ENCODE measurements at regions not wholly inside any gene's neighbourhood (a gene's known extent, or its start where the extent isn't known, plus 50 kb on each side); places are given as distances from the start of the nearest gene placed in this dataset.

DNA sequence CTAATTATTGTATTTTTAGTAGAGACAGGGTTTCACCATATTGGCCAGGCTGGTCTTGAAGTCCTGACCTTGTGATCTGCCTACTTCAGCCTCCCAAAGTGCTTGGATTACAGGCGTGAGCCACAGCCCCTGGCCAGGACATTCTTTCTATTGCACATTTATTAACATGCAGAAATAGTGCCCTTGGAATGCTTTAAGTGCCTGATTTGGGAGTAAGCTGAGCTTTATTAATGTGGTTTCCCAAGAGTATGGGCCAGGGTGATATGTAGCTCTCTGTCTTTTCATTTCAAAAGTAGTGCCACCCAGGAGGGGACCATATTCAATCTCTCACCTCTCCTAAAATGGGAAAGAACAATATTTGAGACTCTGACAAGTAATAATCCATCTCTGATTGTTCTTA, 970.7 kb downstream of the KCNMA1 start:
- DNase-seq (ENCODE audit: low spot score) (no peak), FAIRE-seq (no peak)

DNA sequence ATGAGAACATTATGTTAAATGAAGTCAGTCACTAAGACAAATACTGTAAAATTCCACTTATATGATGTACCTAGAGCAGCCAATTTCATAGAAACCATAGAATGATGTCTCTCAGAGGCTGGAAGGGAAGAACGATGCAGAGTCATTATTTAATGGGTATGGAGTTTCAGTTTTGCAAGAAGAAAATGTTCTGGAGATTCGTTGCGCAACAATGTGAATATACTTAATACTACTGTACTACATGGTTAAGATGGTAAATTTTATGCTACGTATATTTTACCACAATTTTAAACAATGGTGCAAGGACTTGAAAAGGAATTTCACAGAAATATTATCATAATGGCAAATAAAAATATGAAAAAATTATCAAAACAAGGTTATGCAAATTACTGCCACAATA, 972.6 kb downstream of the KCNMA1 start:
- FAIRE-seq = no peak
- DNase-seq (ENCODE audit: low spot score) = no peak

DNA sequence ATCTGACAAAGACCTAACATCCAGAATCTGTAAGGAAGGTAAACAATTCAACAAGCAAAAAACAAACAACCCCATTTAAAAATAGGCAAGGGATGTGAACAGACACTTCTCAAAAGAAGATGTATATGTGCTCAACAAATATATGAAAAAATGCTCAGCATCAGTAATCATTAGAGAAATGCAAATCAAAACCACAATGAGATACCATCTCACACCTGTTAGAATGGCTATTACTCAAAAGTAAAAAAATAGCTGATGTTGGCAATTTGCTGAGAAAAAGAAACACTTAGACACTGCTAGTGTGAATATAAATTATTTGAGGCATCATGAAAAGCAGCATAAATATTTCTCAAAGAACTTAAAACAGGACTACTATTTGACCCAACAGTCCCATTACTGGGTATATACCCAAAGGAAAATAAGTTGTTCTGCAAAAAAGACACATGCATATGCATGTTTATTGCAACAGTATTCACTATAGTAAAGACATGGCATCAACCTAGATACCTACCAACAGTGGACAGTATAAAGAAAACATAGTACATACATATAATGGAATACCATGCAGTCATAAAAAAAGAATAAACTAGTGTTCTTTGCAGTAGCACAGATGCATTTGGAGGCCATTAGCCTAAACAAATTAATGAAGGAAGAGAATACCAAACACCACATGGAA, 980.1 kb downstream of the KCNMA1 start:
- FAIRE-seq (no peak), DNase-seq (ENCODE audit: low spot score) (no peak)

DNA sequence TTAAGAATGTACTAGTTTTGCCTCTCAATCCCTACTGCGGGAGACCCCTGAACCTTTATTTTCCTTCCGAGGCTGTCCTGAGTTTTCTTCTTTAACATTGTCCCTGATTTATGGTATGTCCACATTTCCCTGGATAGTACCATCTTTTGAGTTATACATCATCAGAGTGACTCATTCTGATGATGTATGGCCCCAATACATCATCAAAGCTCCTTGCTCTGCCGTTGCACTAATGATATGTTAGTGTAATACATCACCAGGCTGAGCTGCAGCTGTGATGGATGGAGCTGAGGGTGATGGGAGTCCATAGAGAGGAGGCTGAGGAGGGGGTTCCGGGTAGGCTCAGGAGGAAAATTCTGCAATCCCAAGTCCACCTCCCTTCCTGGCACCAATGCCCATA, 986.5 kb downstream of the KCNMA1 start:
- DNase-seq (ENCODE audit: low spot score) (no peak), FAIRE-seq (no peak)

DNA sequence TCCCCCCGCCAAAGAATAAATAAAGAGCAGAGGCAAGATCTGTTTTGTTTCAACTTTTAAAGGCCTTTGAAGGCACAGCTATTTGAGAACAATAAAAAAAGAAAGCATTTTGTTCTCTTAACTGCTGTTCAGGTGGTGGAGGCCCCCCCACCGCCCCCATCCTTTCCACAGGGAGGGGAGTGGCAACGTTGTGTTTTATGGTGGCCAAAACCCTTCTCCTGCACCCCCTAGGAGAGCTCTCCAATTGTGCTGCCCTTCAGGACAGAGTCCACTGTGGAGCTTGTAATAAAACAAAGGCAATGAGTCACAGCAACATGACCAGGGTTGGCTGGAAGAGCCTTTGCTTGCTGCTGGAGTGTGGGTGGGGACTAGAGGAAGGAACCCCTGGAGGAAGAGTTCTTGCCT, 987.9 kb downstream of the KCNMA1 start:
- FAIRE-seq = no peak
- DNase-seq (ENCODE audit: low spot score) = peak; percentile 17

DNA sequence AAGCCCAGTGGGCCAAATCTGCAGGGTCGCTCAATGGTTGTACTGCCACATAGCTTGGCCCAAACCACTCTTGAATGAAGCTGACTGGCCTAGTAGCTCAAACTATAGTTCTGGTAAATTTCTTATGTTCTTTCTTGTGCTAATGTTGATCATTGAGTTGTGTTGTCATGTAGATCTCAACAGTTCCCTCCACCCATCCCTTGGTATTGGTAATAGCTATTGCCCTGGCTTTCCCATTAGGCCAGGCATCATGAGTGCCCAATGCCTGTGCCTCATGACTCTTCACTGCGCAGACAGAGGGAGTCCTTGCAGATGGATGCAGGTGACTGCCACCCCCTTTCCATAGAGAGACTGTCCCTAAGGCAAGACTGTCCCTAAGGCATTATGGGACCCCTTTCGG, 988.4 kb downstream of the KCNMA1 start:
- FAIRE-seq (no peak), DNase-seq (ENCODE audit: low spot score) (no peak)

DNA sequence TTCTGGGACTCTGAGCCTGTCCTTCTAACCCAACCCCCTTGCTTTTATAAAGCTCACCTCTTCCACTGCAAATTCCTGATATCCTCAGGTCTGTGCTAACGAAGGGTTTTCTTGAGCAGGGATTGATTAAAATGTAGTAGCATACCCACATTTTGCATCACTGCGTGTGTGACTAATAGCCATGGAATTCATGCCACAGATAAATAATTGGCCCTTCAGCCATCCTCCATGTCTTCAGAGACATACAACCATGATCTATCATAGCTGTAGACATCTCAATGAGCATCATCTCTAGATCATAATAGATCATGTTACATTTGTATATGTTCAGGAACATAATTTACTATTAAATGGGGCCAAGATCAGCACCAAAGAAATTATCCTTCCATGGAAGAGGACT, 990.3 kb downstream of the KCNMA1 start:
- peak; percentile 25 for FAIRE-seq
- peak; percentile 67 for DNase-seq (ENCODE audit: low spot score)

DNA sequence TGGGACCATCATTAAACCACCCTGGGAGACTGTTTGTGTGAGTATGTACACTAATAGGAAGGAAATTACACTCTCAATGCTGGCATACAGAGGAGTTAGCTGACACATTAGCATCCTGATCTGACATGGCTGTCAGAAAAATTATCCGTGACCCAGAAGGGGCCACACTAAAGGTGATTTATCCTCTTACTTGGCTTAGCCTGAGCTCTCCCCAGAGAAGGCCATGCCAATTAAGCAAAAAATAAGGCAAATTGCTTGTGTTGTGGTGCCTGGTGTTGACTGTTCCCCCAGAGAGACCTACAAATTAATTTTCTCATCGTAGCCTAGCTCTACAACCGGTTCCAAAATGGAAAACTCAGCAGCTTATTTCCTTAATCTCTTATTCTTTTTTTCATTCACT, 992.3 kb downstream of the KCNMA1 start:
- DNase-seq (ENCODE audit: low spot score) (no peak), FAIRE-seq (no peak)

DNA sequence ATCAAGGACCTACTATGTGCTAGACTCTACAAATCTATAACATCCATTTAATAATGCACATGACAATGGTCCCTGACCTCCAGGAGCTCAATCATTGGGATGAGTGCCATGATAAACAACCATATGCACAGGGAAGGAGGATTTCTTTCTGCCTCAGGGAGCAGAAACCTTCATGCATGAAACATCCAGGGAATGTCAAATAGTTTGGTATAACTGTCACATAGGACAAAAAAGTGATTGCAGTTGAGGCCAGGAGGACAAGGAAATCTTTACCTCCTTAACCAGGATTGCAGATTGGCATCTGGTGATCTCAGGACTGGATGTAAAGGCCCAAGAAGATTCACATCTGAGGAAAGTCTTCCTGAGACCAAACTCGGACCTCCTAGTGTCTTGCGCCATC, 993.1 kb downstream of the KCNMA1 start:
- peak; percentile 35 for FAIRE-seq
- peak; percentile 78 for DNase-seq (ENCODE audit: low spot score)

DNA sequence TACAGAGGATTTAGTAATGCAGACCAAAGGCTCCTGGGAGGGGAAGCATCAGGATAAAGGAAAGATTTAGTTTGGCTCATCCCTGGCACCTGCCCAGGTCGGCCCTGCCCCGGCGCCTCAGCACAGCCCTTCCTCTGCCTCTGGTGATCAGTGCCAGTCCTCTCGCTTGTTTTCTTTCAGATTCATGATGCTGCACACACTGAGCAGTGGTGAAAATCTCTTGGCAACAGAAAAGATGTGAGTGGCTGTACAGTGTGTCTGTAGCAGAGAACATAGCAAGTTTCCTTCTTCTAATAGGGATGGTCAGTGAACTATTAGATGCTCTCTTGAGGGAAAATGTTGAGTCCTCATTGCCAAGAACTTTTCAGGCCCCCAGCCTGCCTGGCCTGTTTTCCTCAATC, 994.1 kb downstream of the KCNMA1 start:
- no peak for FAIRE-seq
- DNase-seq (ENCODE audit: low spot score) = no peak

DNA sequence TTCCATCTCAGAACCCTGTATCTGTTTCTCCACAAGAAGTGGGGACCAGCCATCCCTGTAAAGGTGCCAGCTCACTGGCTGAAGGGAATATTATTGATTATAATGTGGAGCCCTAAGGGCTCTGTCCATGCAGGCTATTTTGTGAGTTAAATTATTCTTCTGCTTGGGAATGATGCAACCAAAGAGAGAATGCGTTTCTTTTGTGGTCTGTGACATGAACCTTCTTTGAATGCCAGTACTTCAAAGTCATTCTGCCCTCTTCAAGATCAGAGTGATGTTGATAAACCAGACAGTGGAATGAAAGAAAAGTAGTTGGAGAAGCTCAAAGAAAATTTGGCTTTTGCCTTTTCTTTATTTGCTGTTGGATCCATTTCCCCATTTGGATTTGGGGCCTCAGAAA, 995.2 kb downstream of the KCNMA1 start:
- FAIRE-seq (no peak), DNase-seq (ENCODE audit: low spot score) (no peak)

DNA sequence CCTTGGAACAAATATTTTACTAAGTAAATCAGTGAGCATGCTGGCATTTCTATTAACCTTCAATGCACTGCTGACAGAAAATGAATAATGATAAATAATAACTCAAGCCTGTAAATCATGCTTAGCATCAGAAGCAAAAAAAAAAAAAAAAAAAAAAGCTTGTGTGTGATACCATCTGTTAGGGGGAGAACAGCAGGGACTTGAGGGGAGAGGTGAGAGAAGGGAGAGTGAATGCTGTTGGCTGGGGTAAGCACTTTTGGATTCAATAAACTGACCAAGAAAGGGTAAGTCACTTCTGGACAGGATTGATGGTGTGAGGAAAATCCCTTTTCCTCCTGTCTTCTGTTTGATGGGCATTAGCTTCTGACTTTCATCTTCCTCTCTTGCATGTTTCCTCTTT, 996.4 kb downstream of the KCNMA1 start:
- no peak for DNase-seq (ENCODE audit: low spot score)
- FAIRE-seq = no peak

DNA sequence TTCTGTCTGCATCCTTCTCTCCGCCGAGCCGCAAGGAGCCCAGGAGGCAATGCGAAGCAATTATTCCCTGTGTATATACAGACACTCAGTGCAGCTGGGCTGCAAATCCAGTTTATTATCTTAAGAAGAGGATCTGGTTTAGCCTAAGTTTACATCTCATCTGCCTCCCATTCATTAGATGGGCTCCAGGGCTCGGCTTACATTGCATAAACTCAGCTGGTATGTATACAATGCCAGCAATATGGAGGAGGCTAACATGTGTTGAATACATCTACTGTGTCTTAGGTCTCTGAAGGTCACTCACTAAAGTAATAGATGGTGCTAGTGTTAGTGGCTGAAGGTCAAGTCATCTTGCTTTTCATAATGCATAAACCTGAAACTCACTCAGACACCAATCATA, 996.8 kb downstream of the KCNMA1 start:
- FAIRE-seq = no peak

DNA sequence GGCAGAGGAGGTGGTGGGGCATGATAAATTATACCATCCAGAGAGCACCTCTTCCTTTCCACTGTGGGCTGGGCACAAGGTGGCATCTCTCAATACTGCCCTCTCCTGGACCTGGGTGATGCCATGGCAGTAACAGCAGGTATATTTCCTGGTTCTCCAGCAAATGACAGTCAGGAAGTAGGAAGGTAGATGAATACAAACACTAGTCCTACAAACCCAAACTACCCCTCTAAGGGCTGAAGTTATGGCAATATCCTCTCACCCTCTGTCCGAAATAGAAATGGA, 1004.9 kb downstream of the KCNMA1 start:
- FAIRE-seq = no peak
- DNase-seq (ENCODE audit: low spot score) = no peak

More for the DNA sequence above, 996.8 kb downstream of the KCNMA1 start:
- no peak for DNase-seq (ENCODE audit: low spot score)

DNA sequence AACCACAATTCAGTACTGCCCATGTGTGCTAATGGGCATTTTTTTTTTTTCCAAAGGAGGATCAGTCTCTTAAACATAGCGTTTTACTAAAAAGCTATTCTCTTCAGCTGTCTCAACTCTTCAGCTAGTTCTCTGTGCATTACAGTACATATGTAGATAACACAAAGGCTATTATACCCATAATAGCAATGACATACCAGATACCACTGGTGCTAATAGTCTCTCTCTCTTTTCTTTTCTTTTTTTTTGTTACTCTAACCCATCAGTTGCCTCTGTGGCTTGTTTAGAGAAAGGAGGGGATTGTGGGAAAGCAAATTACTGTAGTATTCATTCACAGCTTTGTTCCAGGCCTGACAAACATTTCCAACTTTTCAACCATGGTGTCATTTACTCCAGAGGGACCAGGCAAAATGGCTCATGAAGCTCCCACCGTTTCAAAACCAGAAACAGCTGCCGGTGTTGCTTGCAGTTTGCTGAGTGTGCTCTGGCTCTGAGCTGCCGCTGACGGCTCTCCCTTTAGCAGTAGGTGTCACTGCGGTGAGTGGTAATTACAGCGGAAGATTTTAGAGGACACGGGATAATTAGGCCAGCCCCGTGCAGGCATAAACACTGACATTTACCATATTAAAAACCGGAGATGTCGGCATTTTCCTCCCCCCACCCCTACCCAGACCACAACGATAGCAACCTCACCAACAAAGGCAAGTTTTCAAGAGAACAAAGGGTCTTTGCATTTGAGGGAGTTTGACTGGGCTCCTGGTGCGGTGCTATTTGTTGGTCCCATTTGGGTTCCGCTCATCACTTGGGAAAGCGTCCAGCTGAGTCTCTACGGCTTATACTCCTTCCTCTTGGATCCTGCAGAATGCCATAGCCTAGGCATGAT, 1005.5 kb downstream of the KCNMA1 start:
- DNase-seq (ENCODE audit: low spot score) (no peak), FAIRE-seq (no peak)

DNA sequence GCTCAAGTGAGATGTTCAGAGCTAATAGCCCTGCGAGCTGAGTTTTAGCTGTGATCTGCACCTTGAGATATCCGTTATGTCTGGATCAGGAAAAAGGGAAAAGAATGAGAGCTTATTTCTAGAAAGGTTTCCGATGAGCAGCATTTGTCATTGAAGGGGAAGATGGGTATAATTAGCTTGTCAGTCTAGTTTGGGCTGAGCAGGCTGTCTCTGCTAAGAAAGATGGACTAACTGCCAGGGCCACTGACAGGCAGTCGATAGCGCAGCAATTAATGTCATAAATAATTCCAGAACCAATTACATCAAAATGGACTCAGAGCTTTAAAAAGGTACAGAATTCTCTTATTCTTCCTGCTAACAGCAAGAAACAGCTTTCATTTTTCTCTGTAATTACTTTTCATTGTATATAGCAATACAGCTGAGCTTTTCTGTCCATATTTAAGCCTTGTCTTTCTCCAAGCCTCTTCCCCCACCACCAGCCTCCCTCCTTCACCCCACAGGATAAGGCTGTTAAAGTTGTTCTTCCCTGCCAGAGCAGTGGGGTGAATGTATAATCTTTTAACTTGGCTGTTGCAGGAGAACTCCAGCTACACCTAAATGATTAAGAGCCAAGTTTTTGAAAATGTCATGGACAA, 1006.5 kb downstream of the KCNMA1 start:
- DNase-seq (ENCODE audit: low spot score) (no peak), FAIRE-seq (no peak)

DNA sequence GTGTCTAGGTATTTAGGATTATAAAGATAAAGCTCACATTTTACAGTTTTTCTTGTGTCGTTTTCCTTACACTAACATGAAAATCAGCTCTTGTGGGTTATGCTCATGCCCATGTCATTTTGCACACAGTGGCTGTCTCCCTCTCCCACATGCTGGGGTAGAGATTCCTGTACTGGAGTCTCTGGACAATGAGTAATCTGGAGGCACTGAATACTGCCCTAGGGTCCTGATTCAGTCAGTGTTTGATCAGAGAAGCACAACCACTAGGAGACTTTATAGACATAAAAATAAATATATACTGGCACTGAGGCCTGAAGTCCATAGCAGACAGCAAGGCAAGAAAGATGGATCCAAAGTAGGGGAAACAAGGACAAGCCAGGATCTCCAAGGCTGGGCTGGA, 1008.8 kb downstream of the KCNMA1 start:
- DNase-seq (ENCODE audit: low spot score) (no peak), FAIRE-seq (no peak)

DNA sequence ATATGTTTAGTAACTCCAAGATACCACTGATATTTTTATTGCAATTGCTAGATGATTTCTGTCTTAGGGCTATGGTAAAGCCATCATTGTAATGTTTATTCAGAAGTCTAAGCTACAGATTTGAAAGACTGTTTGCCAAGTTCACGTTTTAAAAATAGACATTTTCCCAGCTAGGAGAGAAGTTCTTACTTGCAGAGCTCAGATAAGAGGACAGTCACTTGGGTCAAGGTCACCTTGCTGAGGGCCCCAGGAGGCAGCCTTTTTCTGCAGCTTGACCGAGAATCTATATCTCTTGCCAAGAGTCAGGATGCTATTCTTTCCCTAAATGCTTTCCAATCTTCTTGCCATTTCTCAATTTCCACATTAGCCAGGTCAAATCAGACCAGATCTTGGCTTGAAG, 1011.2 kb downstream of the KCNMA1 start:
- no peak for DNase-seq (ENCODE audit: low spot score)
- FAIRE-seq = no peak

DNA sequence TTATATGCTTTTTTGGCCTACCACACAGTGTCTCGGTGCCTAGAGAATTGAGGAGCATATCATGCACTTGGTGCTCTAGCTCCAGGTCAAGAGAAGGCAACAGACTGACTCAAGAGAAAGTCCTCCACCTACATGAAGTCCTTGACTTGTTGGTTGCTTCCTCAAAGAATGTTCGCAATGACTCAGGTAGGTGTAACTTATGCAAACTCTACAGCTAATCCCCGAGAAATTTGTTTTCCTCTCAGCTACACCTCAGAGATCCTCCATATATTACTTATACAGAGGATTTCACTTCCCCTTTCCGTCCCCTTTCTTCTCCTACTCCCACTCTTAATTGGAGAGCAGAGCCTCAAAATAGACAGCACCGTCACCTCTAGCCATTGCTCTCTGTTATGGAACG, 1013.1 kb downstream of the KCNMA1 start:
- no peak for FAIRE-seq

DNA sequence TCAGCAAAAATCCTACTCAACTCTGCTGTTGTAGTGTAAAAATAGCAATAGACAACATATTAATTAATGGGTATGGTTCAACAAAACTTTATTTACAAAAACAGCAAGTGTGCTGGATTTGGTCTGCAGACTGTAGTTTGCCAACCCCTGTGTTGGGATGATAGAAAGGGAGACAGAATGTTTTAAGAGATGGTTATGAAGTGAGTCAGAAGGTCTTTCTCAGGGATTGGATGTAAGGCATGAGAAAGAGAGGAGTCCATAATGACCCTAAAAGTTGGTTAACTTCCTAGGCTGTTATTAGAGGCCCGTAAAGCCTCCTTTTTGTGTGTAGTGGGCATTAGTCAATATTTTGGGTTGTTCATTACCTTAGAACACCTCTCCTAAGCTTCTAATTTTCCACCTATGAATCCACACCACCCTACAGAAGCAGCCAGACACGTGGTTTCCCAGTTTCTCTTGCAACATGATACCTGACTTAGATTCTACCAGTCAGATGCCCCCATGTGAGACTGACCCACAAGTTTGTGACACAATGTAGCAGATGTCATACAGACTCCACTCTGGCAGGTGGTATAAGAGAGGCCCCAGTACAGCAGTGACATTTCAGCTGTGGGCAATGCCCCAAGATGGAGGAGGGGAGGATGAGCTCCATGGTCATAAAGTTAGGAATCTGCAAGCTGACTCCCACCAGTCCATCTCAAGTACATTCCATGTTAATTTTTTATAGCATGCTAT, 1015.6 kb downstream of the KCNMA1 start:
- DNase-seq (ENCODE audit: low spot score) = no peak
- no peak for FAIRE-seq

More for the DNA sequence above, 1013.1 kb downstream of the KCNMA1 start:
- no peak for DNase-seq (ENCODE audit: low spot score)

DNA sequence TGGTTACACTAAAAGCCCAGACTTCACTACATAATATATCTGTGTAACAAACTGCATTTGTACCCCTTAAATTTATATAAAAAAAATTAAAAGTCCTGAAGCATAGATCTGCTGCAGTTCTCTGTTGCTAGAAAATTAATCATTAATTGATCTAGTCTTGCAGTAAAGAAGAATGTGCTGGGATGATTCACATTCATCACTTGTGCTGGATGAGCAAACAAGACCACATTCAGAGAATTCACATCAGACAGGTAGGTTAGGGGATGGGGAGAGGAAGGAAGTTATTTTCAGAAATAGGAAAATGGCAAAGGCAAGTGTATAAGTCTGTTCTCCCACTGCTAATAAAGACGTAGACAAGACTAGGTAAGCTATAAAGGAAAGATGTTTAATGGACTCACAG, 1019.0 kb downstream of the KCNMA1 start:
- FAIRE-seq (peak; percentile 92), DNase-seq (ENCODE audit: low spot score) (peak; percentile 72)

DNA sequence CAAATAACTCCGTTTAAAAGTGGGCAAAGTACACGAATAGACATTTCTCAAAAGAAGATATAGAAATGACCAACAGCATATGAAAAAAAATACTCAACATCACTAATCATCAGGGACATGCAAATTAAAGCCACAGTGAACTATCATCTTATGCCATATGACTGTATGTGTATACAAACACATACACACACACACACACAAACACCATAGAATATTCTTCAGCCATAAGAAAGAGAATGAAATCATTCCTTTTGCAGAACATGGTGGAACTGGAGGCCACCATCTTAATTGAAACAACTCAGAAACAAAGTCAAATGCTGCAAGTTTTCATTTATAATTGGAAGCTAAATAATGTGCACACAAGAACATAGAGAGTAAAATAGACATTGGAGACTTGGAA, 1019.4 kb downstream of the KCNMA1 start:
- no peak for FAIRE-seq
- DNase-seq (ENCODE audit: low spot score) = no peak
